ENCODE measurements at regions not wholly inside any gene's neighbourhood (a gene's known extent, or its start where the extent isn't known, plus 50 kb on each side); places are given as distances from the start of the nearest gene placed in this dataset.
"Not testable (repeated sequence)": the region's sequence is repeated elsewhere in the genome, so short reads cannot be mapped to it uniquely, and the experiment has no call there.

GRCh38 chr2:117019357-117019756 is 795.1 kb upstream of the DDX18 start:
- H3K4me1 Mint-ChIP-seq: no peaks in the 10 kb centered on the region
- no peaks in the 10 kb centered on the region for H3K9me3 Mint-ChIP-seq
- H3K27ac Mint-ChIP-seq: no peak overlapping the region
- H3K27me3 Mint-ChIP-seq (ENCODE audit: low read depth): no peaks in the 10 kb centered on the region
- no peak for TF ChIP-seq CTCF (IDR thresholded peaks at IDR 0.05; ENCODE audit: unreplicated experiment in 3 of 3)
- H3K36me3 Mint-ChIP-seq (ENCODE audit: low read depth): no peaks in the 10 kb centered on the region
- H3K4me3 Mint-ChIP-seq: no peak overlapping the region

- TF ChIP-seq CTCF (IDR thresholded peaks at IDR 0.05; ENCODE audit: unreplicated experiment in 3 of 3): no peak
- peaks cover 13% of the 10 kb centered on the region for H3K9me3 Mint-ChIP-seq
- H3K4me3 Mint-ChIP-seq: no peak overlapping the region
- H3K36me3 Mint-ChIP-seq (ENCODE audit: low read depth): no peaks in the 10 kb centered on the region
- no peak overlapping the region for H3K27ac Mint-ChIP-seq
- peaks cover 3% of the 10 kb centered on the region for H3K27me3 Mint-ChIP-seq (ENCODE audit: low read depth)
- H3K4me1 Mint-ChIP-seq: no peaks in the 10 kb centered on the region
Observed at GRCh38 chr2:117027646-117028045, 786.8 kb upstream of the DDX18 start.

GRCh38 chr2:117028708-117029107 is 785.8 kb upstream of the DDX18 start:
- H3K4me3 Mint-ChIP-seq; H3K4me1 Mint-ChIP-seq; H3K27ac Mint-ChIP-seq; H3K27me3 Mint-ChIP-seq (ENCODE audit: low read depth); H3K36me3 Mint-ChIP-seq (ENCODE audit: low read depth): not testable (repeated sequence)
- peaks cover 19% of the 10 kb centered on the region for H3K9me3 Mint-ChIP-seq

- no peak for TF ChIP-seq CTCF (IDR thresholded peaks at IDR 0.05; ENCODE audit: unreplicated experiment in 3 of 3)
- Mint-ChIP-seq H3K4me3 (no peak overlapping the region), H3K27ac (peak overlapping the region in 1 of 3 experiments; percentile 67), H3K4me1 (no peaks in the 10 kb centered on the region), H3K9me3 (no peaks in the 10 kb centered on the region), H3K27me3 (ENCODE audit: low read depth) (no peaks in the 10 kb centered on the region), H3K36me3 (ENCODE audit: low read depth) (no peaks in the 10 kb centered on the region)
Observed at GRCh38 chr2:117055499-117056375, 758.8 kb upstream of the DDX18 start.

GRCh38 chr2:117056376-117056748 is 758.1 kb upstream of the DDX18 start:
- H3K27me3 Mint-ChIP-seq (ENCODE audit: low read depth): no peaks in the 10 kb centered on the region
- H3K27ac Mint-ChIP-seq: peak overlapping the region in 2 of 3 experiments; percentile 44 to 67
- H3K9me3 Mint-ChIP-seq: no peaks in the 10 kb centered on the region
- TF ChIP-seq CTCF (IDR thresholded peaks at IDR 0.05; ENCODE audit: unreplicated experiment in 3 of 3): no peak
- H3K4me1 Mint-ChIP-seq: no peaks in the 10 kb centered on the region
- H3K4me3 Mint-ChIP-seq: no peak overlapping the region
- H3K36me3 Mint-ChIP-seq (ENCODE audit: low read depth): no peaks in the 10 kb centered on the region

GRCh38 chr2:117057016-117057415 is 757.5 kb upstream of the DDX18 start:
- no peaks in the 10 kb centered on the region for H3K4me1 Mint-ChIP-seq
- H3K4me3 Mint-ChIP-seq: no peak overlapping the region
- H3K27ac Mint-ChIP-seq: peak overlapping the region in 1 of 3 experiments; percentile 67
- no peaks in the 10 kb centered on the region for H3K9me3 Mint-ChIP-seq
- H3K27me3 Mint-ChIP-seq (ENCODE audit: low read depth): no peaks in the 10 kb centered on the region
- no peaks in the 10 kb centered on the region for H3K36me3 Mint-ChIP-seq (ENCODE audit: low read depth)
- TF ChIP-seq CTCF (IDR thresholded peaks at IDR 0.05; ENCODE audit: unreplicated experiment in 3 of 3): no peak

Measured in nephron (organoid).